ENCODE measurements at regions not wholly inside any gene's neighbourhood (a gene's known extent, or its start where the extent isn't known, plus 50 kb on each side); places are given as distances from the start of the nearest gene placed in this dataset.
"Not testable (repeated sequence)": the region's sequence is repeated elsewhere in the genome, so short reads cannot be mapped to it uniquely, and the experiment has no call there.

DNA sequence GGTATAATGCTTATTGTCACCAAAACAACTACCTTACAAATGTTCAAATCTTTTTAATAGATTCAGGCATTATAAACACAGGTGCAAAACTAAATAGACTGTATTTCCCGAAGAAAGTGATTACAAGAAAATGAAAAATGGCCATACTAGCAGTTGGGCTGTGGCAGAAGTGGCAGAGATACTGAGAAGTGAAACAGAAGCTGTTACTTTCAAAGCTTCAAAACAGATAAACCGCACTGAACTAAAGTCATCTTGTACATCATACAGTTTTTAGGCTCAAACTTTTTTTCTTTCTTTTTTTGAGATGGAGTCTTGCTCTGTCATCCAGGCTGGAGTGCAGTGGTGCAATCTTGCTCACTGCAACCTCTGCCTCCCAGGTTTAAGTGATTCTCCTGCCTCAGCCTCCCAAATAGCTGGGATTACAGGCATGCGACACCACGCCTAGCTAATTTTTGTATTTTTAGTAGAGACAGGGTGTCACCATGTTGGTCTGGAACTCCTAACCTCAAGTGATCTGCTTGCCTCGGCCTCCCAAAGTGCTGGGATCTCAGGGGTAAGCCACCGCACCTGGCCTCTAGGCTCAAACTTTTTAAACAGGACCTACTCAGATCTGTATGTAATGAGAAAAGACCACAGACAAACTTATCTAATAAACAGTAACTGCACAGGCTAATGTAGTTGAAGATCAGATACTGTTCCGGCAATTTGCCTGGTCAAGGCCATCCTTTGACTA is 77.9 kb upstream of the SATB2 start:
- Histone ChIP-seq H3K9me3 (peaks cover 0 to 2% (median 0%) of the 10 kb centered on the region in 8 donors), H3K27ac (no peak overlapping the region), H3K4me1 (no peaks in the 10 kb centered on the region), H3K27me3 (replicated peaks in 1 of 7) (no peaks in the 10 kb centered on the region), H3K4me3 (no peak overlapping the region), H3K36me3 (no peaks in the 10 kb centered on the region)
- WGBS, 5 donors, result 82 to 87% (median 83%) methylated on average over 7 of the region's 7 CpGs
- no peak for DNase-seq
- intact Hi-C loops (cut with DNase I; ENCODE audit: low total_unique reads), result no loop called here
- no peak for TF ChIP-seq POLR2AphosphoS5 (IDR thresholded peaks at IDR 0.05)
- TF ChIP-seq, protein P1, sequence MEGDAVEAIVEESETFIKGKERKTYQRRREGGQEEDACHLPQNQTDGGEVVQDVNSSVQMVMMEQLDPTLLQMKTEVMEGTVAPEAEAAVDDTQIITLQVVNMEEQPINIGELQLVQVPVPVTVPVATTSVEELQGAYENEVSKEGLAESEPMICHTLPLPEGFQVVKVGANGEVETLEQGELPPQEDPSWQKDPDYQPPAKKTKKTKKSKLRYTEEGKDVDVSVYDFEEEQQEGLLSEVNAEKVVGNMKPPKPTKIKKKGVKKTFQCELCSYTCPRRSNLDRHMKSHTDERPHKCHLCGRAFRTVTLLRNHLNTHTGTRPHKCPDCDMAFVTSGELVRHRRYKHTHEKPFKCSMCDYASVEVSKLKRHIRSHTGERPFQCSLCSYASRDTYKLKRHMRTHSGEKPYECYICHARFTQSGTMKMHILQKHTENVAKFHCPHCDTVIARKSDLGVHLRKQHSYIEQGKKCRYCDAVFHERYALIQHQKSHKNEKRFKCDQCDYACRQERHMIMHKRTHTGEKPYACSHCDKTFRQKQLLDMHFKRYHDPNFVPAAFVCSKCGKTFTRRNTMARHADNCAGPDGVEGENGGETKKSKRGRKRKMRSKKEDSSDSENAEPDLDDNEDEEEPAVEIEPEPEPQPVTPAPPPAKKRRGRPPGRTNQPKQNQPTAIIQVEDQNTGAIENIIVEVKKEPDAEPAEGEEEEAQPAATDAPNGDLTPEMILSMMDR (IDR thresholded peaks at IDR 0.05 in 8 of 11, conservative IDR thresholded peaks at IDR 0.05 in 3 of 11), result no peak
- no peak for TF ChIP-seq POLR2A (IDR thresholded peaks at IDR 0.05)

DNA sequence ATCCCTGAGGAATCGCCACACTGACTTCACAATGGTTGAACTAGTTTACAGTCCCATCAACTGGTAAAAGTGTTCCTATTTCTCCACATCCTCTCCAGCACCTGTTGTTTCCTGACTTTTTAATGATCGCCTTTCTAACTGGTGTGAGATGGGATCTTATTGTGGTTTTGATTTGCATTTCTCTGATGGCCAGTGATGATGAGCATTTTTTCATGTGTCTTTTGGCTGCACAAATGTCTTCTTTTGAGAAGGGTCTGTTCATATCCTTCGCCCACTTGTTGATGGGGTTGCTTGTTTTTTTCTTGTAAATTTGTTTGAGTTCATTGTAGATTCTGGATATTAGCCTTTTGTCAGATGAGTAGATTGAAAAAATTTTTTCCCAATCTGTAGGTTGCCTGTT is 76.1 kb upstream of the SATB2 start:
- H3K9me3 ChIP-seq; H3K27me3 ChIP-seq (replicated peaks in 1 of 7); DNase-seq; intact Hi-C loops (cut with DNase I; ENCODE audit: low total_unique reads); H3K36me3 ChIP-seq; H3K27ac ChIP-seq; H3K4me3 ChIP-seq; H3K4me1 ChIP-seq: not testable (repeated sequence)
- WGBS, 5 donors, result 87 to 96% (median 89%) methylated on average over 3 of the region's 3 CpGs

DNA sequence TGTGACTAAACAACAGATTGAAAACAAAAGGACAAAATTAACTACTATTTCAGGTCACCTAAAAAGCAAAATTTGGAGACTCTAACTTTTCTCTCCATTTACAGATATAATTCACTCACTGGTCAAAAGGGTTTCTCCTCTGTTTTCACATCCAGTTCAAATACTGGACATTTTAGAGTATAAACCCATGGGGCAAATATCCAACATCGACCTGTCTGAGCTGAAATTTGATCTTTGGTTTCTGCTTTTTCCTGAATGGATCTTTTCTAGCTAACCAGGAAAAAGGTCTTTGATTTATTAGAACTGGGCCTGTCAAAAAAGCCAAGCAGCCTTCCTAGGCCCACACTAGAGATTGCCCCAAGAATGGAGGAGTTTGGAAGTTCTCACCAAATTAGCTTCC is 69.3 kb upstream of the SATB2 start:
- intact Hi-C loops (cut with DNase I; ENCODE audit: low total_unique reads), result no loop called here
- WGBS, 5 donors, result 58 to 88% (median 76%) methylated on average over 1 of the region's 1 CpG

DNA sequence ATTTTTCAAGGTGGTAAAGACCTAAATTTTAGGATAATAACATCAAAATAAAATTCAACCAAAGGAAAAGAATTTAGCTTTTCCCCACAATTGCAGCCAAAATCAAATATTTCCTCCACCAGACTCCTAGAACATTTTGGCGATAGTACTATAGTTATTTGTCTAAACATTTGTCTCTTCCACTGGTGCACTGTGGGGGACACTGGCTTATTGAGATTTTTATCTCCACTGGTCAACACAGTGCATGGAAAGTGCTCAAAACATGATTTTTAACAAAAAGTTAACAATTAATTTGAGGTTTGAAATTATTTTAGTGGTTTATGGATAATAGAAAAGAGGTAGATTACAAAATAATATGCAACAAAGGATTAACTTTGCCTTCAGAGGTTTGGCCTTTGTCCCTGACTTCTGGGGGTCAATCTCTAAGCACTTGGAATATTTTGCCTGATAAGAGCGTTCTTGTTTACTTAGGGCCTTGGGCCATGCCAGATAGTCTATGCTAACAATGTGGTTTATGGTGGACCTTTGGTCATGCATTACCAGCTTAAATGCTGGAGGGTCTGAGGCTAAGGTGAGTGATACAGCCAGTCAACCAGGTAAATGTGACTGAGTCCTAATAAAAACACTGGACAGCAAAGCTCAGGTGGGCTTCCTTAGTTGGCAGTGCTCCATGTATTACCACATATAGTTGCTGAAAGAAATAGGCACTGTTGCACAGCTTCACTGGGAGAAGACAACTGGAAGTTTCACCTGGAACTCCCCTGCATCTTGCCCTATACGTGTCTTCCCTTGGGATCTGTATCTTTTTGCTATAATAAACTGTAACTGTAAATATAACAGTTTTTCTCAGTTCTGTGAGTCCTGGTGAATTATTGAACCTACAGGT is 67.2 kb upstream of the SATB2 start:
- no peak overlapping the region for H3K27ac ChIP-seq
- TF ChIP-seq POLR2A (IDR thresholded peaks at IDR 0.05) (no peak), POLR2AphosphoS5 (IDR thresholded peaks at IDR 0.05) (no peak)
- TF ChIP-seq, protein P1 (IDR thresholded peaks at IDR 0.05 in 8 of 11, conservative IDR thresholded peaks at IDR 0.05 in 3 of 11), result no peak
- H3K27me3 ChIP-seq (replicated peaks in 1 of 7), result no peaks in the 10 kb centered on the region
- no peak overlapping the region for H3K4me3 ChIP-seq
- H3K36me3 ChIP-seq, result no peaks in the 10 kb centered on the region
- no peaks in the 10 kb centered on the region for H3K4me1 ChIP-seq
- peaks cover 0 to 5% (median 0%) of the 10 kb centered on the region in 8 donors for H3K9me3 ChIP-seq
- 82 to 90% (median 85%) methylated on average over 3 of the region's 3 CpGs for WGBS, 5 donors
- intact Hi-C loops (cut with DNase I; ENCODE audit: low total_unique reads), result no loop called here
- no peak for DNase-seq

More for the DNA sequence above, 69.3 kb upstream of the SATB2 start:
- Histone ChIP-seq H3K9me3 (peaks cover 0 to 5% (median 0%) of the 10 kb centered on the region in 8 donors), H3K27ac (no peak overlapping the region), H3K4me1 (no peaks in the 10 kb centered on the region), H3K4me3 (no peak overlapping the region), H3K36me3 (no peaks in the 10 kb centered on the region), H3K27me3 (replicated peaks in 1 of 7) (no peaks in the 10 kb centered on the region)
- DNase-seq, result no peak
- TF ChIP-seq POLR2A (IDR thresholded peaks at IDR 0.05), result no peak
- no peak for TF ChIP-seq POLR2AphosphoS5 (IDR thresholded peaks at IDR 0.05)
- TF ChIP-seq, protein P1 (IDR thresholded peaks at IDR 0.05 in 8 of 11, conservative IDR thresholded peaks at IDR 0.05 in 3 of 11), result no peak

Measured in spleen (tissue), 11 donors.